Prostate gland (tissue), 2 donors: ENCODE measurements at regions not wholly inside any gene's neighbourhood (a gene's known extent, or its start where the extent isn't known, plus 50 kb on each side); places are given as distances from the start of the nearest gene placed in this dataset.

Source experiments
- DNase-seq: peaks from one replicate; pipeline ENCODE4 v3.0.0-alpha.2; 2019; ENCODE audit warnings: low spot score
- H3K27ac ChIP-seq, 2 donors: fragments of 200-600 bp; sonication (generic); 2 replicates each; pipeline ENCODE4 v1.5.1; 2017 to 2019
- H3K27me3 ChIP-seq: fragments of 200-600 bp; sonication (generic); replicated peaks from 2 replicates; pipeline ENCODE4 v1.5.1; 2019; ENCODE audit not compliant: insufficient read depth
- H3K36me3 ChIP-seq, 2 donors: fragments of 200-600 bp; sonication (generic); 1 replicate in 1 of 2; 2 replicates in 1 of 2; pipeline versions ENCODE4 v1.5.1 to v1.8.1; 2017 to 2019
- H3K4me1 ChIP-seq: fragments of 200-600 bp; sonication (generic); replicated peaks from 2 replicates; pipeline ENCODE4 v1.5.1; 2019
- H3K4me3 ChIP-seq, 2 donors: fragments of 200-600 bp; sonication (generic); 2 replicates each; pipeline ENCODE4 v1.5.1; 2017 to 2019
- H3K9me3 ChIP-seq: fragments of 200-600 bp; sonication (generic); 2 replicates; pipeline ENCODE4 v1.5.1; 2017
- CTCF ChIP-seq, 4 experiments: fragments of 200-600 bp in 2 of 4; fragments of 450-650 bp in 2 of 4; sonication (generic) in 2 of 4; IDR thresholded peaks; 1 replicate in 3 of 4; 2 replicates in 1 of 4; pipeline ENCODE4 v1.5.1; 2016 to 2019; ENCODE audit warnings: antibody characterized with exemption in 4 of 4, mild to moderate bottlenecking in 2 of 4, moderate library complexity in 2 of 4
- POLR2A ChIP-seq: fragments of 450-650 bp; IDR thresholded peaks from one replicate; pipeline ENCODE4 v1.6.1; 2016; ENCODE audit warnings: antibody characterized with exemption, mild to moderate bottlenecking
- POLR2AphosphoS5 ChIP-seq: sonication (generic); formaldehyde crosslinking; IDR thresholded peaks from one replicate; pipeline ENCODE4 v1.6.1; 2017; ENCODE audit warnings: antibody characterized with exemption
- WGBS: methylation state at CpG from one replicate; pipeline ENCODE4 v1.1.5; 2018; 5-methylcytosine and 5-hydroxymethylcytosine counted together
- intact Hi-C: fragments of 100-400 bp; cut with DNase I; formaldehyde crosslinking; loops from one replicate; pipeline ENCODE4 v1.14.2; 2022

- TF ChIP-seq POLR2A (no peak), POLR2AphosphoS5 (no peak), CTCF (IDR thresholded peaks at IDR 0.05) (no peak)
- 94% methylated on average over 4 of the region's 4 CpGs for WGBS
Measured at GRCh38 chr5:67488885-67489284, 292.3 kb upstream of the CD180 start.

GRCh38 chr5:67487862-67488261 lies 291.3 kb upstream of the CD180 start:
- 55% methylated on average over 4 of the region's 4 CpGs for WGBS
- no peak for DNase-seq
- Histone ChIP-seq H3K36me3 (no peaks in the 10 kb centered on the region), H3K27me3 (no peaks in the 10 kb centered on the region), H3K27ac (no peak overlapping the region), H3K9me3 (no peaks in the 10 kb centered on the region), H3K4me1 (no peaks in the 10 kb centered on the region), H3K4me3 (no peak overlapping the region)
- intact Hi-C loops: no loop called here
- TF ChIP-seq POLR2A: no peak
- no peak for TF ChIP-seq CTCF (IDR thresholded peaks at IDR 0.05)
- no peak for TF ChIP-seq POLR2AphosphoS5

More at GRCh38 chr5:67488885-67489284, 292.3 kb upstream of the CD180 start:
- no peak for DNase-seq
- Histone ChIP-seq H3K27ac (no peak overlapping the region), H3K9me3 (no peaks in the 10 kb centered on the region), H3K4me1 (no peaks in the 10 kb centered on the region), H3K36me3 (no peaks in the 10 kb centered on the region), H3K27me3 (no peaks in the 10 kb centered on the region), H3K4me3 (no peak overlapping the region)
- intact Hi-C loops: no loop called here

GRCh38 chr5:67483453-67484030 lies 286.9 kb upstream of the CD180 start:
- H3K27me3 ChIP-seq: no peaks in the 10 kb centered on the region

GRCh38 chr5:67481362-67481761 lies 284.8 kb upstream of the CD180 start:
- Histone ChIP-seq H3K27me3 (no peaks in the 10 kb centered on the region), H3K9me3 (no peaks in the 10 kb centered on the region), H3K4me3 (no peak overlapping the region), H3K27ac (no peak overlapping the region), H3K4me1 (no peaks in the 10 kb centered on the region), H3K36me3 (no peaks in the 10 kb centered on the region)
- intact Hi-C loops: no loop called here
- 97% methylated on average over 1 of the region's 1 CpG for WGBS
- no peak for DNase-seq
- TF ChIP-seq POLR2AphosphoS5 (no peak), CTCF (IDR thresholded peaks at IDR 0.05) (no peak), POLR2A (no peak)

More at GRCh38 chr5:67483453-67484030, 286.9 kb upstream of the CD180 start:
- no peak for TF ChIP-seq CTCF (IDR thresholded peaks at IDR 0.05)
- no peak for TF ChIP-seq POLR2AphosphoS5
- no peak for TF ChIP-seq POLR2A
- H3K4me1 ChIP-seq: no peaks in the 10 kb centered on the region
- no peak overlapping the region for H3K4me3 ChIP-seq
- DNase-seq: no peak
- no peaks in the 10 kb centered on the region for H3K9me3 ChIP-seq
- 93% methylated on average over 2 of the region's 2 CpGs for WGBS
- no peaks in the 10 kb centered on the region for H3K36me3 ChIP-seq
- intact Hi-C loops: no loop called here
- no peak overlapping the region for H3K27ac ChIP-seq

GRCh38 chr5:67478337-67478736 lies 281.7 kb upstream of the CD180 start:
- Histone ChIP-seq H3K4me1 (no peaks in the 10 kb centered on the region), H3K36me3 (no peaks in the 10 kb centered on the region), H3K4me3 (no peak overlapping the region), H3K9me3 (no peaks in the 10 kb centered on the region), H3K27ac (no peak overlapping the region), H3K27me3 (no peaks in the 10 kb centered on the region)
- TF ChIP-seq POLR2A: no peak
- no peak for TF ChIP-seq CTCF (IDR thresholded peaks at IDR 0.05)
- no peak for TF ChIP-seq POLR2AphosphoS5
- 97% methylated on average over 2 of the region's 2 CpGs for WGBS
- intact Hi-C loops: no loop called here
- no peak for DNase-seq
